ENCODE measurements at regions not wholly inside any gene's neighbourhood (a gene's known extent, or its start where the extent isn't known, plus 50 kb on each side); places are given as distances from the start of the nearest gene placed in this dataset.

- no peaks in the 10 kb centered on the region for H3K36me3 Mint-ChIP-seq (ENCODE audit: low read depth)
- intact Hi-C loops (cut with micrococcal nuclease): no loop called here
These were observed 441.0 kb upstream of the HS3ST5 start for GRCh38 chr6:114783783-114784182.

GRCh38 chr6:114783083-114783482, 440.3 kb upstream of the HS3ST5 start:
- Mint-ChIP-seq H3K4me3 (ENCODE audit: low read depth) (no peak overlapping the region), H3K27me3 (ENCODE audit: low read depth) (no peaks in the 10 kb centered on the region), H3K27ac (no peak overlapping the region), H3K4me1 (ENCODE audit: low read depth) (no peaks in the 10 kb centered on the region), H3K9me3 (peaks cover 11% of the 10 kb centered on the region), H3K36me3 (ENCODE audit: low read depth) (no peaks in the 10 kb centered on the region)
- DNase-seq (ENCODE audit: low spot score): no peak
- intact Hi-C loops (cut with micrococcal nuclease): no loop called here

More at GRCh38 chr6:114783783-114784182, 441.0 kb upstream of the HS3ST5 start:
- Mint-ChIP-seq H3K9me3 (peaks cover 11% of the 10 kb centered on the region), H3K4me3 (ENCODE audit: low read depth) (no peak overlapping the region), H3K27ac (no peak overlapping the region), H3K4me1 (ENCODE audit: low read depth) (no peaks in the 10 kb centered on the region), H3K27me3 (ENCODE audit: low read depth) (no peaks in the 10 kb centered on the region)
- DNase-seq (ENCODE audit: low spot score): no peak

DNA sequence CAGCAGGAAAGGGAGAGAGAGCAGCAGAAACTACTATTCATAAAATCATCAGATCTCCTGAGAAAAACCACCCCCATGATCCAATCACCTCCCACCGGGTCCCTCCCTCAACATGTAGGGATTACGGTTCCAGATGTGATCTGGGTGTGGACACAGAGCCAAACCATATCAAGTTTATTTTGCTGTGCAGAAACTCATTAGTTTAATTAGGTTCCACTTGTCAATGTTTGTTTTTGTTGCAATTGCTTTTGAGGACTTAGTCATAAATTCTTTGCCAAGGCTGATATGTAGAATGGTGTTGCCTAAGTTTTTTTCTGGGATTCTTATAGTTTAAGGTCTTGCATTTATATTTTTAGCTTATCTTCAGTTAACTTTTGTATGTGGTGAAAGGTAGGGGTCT, 422.0 kb upstream of the HS3ST5 start:
- DNase-seq (ENCODE audit: low spot score): no peak
- Mint-ChIP-seq H3K9me3 (peaks cover 9% of the 10 kb centered on the region), H3K4me3 (ENCODE audit: low read depth) (no peak overlapping the region), H3K4me1 (ENCODE audit: low read depth) (no peaks in the 10 kb centered on the region), H3K27me3 (ENCODE audit: low read depth) (no peaks in the 10 kb centered on the region), H3K36me3 (ENCODE audit: low read depth) (no peaks in the 10 kb centered on the region), H3K27ac (no peak overlapping the region)
- intact Hi-C loops (cut with micrococcal nuclease): no loop called here

DNA sequence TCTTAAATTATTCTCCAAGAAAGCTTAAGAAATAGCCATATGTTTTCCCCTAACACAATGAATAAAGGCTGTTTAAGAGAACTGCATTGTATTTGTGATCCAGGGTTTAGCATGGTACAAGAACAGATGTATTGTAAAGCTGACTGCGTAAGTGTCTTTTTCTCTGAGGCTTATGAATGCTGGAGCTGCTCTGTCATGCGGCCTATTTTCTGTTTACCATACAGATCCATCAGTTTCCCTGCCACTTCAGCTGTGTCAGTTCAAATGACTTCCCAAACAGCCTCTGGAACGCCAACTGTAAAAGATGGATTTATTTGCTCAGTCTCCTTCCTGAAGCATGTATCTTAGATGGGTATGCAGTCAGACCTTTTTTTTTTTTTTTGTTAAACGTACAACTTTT, 419.3 kb upstream of the HS3ST5 start:
- no peak overlapping the region for H3K27ac Mint-ChIP-seq
- no peaks in the 10 kb centered on the region for H3K36me3 Mint-ChIP-seq (ENCODE audit: low read depth)
- DNase-seq (ENCODE audit: low spot score): no peak
- no peaks in the 10 kb centered on the region for H3K4me1 Mint-ChIP-seq (ENCODE audit: low read depth)
- H3K27me3 Mint-ChIP-seq (ENCODE audit: low read depth): no peaks in the 10 kb centered on the region
- intact Hi-C loops (cut with micrococcal nuclease): no loop called here
- no peak overlapping the region for H3K4me3 Mint-ChIP-seq (ENCODE audit: low read depth)
- H3K9me3 Mint-ChIP-seq: peaks cover 9% of the 10 kb centered on the region

DNA sequence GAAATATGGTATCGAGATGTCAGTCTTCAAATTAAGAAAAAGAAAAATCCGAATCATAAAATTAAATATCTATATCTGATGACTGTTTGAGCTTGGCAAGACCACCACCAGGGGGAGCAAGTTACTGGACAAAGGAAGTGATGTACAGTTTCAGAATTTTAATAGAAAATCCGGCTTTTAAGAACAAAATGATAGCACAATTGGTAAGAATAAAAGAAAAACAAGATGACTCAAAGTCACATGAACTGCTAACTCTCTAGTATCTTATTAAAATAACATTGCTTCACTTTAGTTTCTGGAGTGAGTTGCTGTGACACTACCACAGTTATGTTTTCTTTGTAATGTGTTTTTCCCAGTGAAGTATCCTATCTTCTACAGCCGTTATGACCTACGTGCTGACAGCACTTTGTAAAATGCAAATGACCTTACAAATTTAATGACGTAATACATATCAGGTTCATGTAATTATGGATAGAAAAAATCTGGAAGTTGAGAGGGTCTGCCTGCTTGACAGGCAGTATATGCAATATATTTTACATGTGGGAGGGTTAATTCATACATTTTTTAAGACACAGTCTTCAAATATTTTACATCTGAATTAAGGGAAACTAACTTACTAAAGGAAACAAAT, 405.3 kb upstream of the HS3ST5 start:
- no peaks in the 10 kb centered on the region for H3K27me3 Mint-ChIP-seq (ENCODE audit: low read depth)
- no peak overlapping the region for H3K27ac Mint-ChIP-seq
- intact Hi-C loops (cut with micrococcal nuclease): no loop called here
- H3K4me1 Mint-ChIP-seq (ENCODE audit: low read depth): no peaks in the 10 kb centered on the region
- no peak overlapping the region for H3K4me3 Mint-ChIP-seq (ENCODE audit: low read depth)
- no peaks in the 10 kb centered on the region for H3K36me3 Mint-ChIP-seq (ENCODE audit: low read depth)
- DNase-seq (ENCODE audit: low spot score): no peak
- H3K9me3 Mint-ChIP-seq: no peaks in the 10 kb centered on the region

- Mint-ChIP-seq H3K4me3 (ENCODE audit: low read depth) (no peak overlapping the region), H3K27me3 (ENCODE audit: low read depth) (no peaks in the 10 kb centered on the region), H3K36me3 (ENCODE audit: low read depth) (no peaks in the 10 kb centered on the region), H3K9me3 (no peaks in the 10 kb centered on the region), H3K27ac (no peak overlapping the region), H3K4me1 (ENCODE audit: low read depth) (no peaks in the 10 kb centered on the region)
- DNase-seq (ENCODE audit: low spot score): no peak
- intact Hi-C loops (cut with micrococcal nuclease): no loop called here
These were observed 397.7 kb upstream of the HS3ST5 start for GRCh38 chr6:114740547-114740946.

GRCh38 chr6:114739656-114740055, 396.8 kb upstream of the HS3ST5 start:
- Mint-ChIP-seq H3K4me1 (ENCODE audit: low read depth) (no peaks in the 10 kb centered on the region), H3K4me3 (ENCODE audit: low read depth) (no peak overlapping the region), H3K9me3 (no peaks in the 10 kb centered on the region), H3K27ac (no peak overlapping the region), H3K36me3 (ENCODE audit: low read depth) (no peaks in the 10 kb centered on the region), H3K27me3 (ENCODE audit: low read depth) (no peaks in the 10 kb centered on the region)
- no peak for DNase-seq (ENCODE audit: low spot score)
- intact Hi-C loops (cut with micrococcal nuclease): no loop called here

- no peaks in the 10 kb centered on the region for H3K27me3 Mint-ChIP-seq (ENCODE audit: low read depth)
- H3K9me3 Mint-ChIP-seq: no peaks in the 10 kb centered on the region
- H3K4me3 Mint-ChIP-seq (ENCODE audit: low read depth): no peak overlapping the region
- H3K27ac Mint-ChIP-seq: no peak overlapping the region
- DNase-seq (ENCODE audit: low spot score): no peak
- H3K36me3 Mint-ChIP-seq (ENCODE audit: low read depth): no peaks in the 10 kb centered on the region
- no peaks in the 10 kb centered on the region for H3K4me1 Mint-ChIP-seq (ENCODE audit: low read depth)
- intact Hi-C loops (cut with micrococcal nuclease): no loop called here
These were observed 392.4 kb upstream of the HS3ST5 start for GRCh38 chr6:114735025-114735735.

GRCh38 chr6:114733596-114733995, 390.8 kb upstream of the HS3ST5 start:
- H3K27me3 Mint-ChIP-seq (ENCODE audit: low read depth): no peaks in the 10 kb centered on the region
- no peak overlapping the region for H3K27ac Mint-ChIP-seq
- intact Hi-C loops (cut with micrococcal nuclease): no loop called here
- H3K4me1 Mint-ChIP-seq (ENCODE audit: low read depth): no peaks in the 10 kb centered on the region
- H3K36me3 Mint-ChIP-seq (ENCODE audit: low read depth): no peaks in the 10 kb centered on the region
- H3K9me3 Mint-ChIP-seq: no peaks in the 10 kb centered on the region
- no peak overlapping the region for H3K4me3 Mint-ChIP-seq (ENCODE audit: low read depth)
- DNase-seq (ENCODE audit: low spot score): no peak

DNA sequence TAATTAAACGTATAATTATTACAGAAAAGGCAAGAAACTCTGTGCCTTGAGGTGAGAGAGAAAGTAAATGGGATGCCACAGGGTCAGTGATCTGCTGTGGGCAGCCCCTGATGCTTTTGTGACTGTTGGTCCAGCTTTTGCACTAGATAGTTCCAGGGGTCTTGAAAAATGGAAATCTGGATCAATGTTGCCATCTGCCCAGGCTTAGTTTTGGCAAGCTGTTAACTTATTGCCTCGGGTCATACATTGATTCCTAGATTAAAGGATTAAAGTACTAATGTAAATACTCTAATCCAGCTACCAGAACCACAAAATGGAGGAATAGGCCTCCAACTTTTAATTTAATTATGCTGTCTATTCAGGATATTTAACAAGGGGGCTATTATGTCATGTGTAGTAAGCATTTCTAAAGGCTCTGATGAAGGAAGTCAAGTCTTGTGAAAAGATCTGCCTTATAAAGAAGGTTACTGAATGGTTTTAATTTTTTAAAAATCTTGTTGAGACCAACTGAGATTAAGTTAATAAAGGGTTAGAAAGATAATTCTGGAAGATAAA, 376.0 kb upstream of the HS3ST5 start:
- Mint-ChIP-seq H3K27ac (no peak overlapping the region), H3K9me3 (peaks cover 3% of the 10 kb centered on the region), H3K4me3 (ENCODE audit: low read depth) (no peak overlapping the region), H3K36me3 (ENCODE audit: low read depth) (no peaks in the 10 kb centered on the region), H3K27me3 (ENCODE audit: low read depth) (no peaks in the 10 kb centered on the region), H3K4me1 (ENCODE audit: low read depth) (no peaks in the 10 kb centered on the region)
- no peak for DNase-seq (ENCODE audit: low spot score)
- intact Hi-C loops (cut with micrococcal nuclease): no loop called here

DNA sequence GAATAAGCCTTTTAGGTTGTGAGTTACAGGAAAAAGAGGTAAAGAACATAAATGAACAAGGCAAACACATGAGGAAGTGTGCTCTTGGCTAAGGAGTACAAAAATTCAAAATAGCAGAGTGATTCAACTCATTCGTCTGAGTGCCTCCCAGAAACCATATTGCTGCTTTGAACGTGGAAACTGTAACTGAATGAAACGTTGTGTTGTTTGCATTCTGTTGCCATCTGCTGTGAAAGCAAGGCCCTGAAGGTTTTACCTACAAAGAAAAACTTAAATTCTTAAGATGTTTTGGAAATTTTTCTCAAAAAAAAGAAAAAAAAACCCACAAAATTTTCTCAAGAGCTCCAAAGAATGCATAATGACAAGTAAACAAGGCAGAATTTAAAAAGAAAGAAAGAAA, 375.4 kb upstream of the HS3ST5 start:
- no peaks in the 10 kb centered on the region for H3K27me3 Mint-ChIP-seq (ENCODE audit: low read depth)
- H3K4me3 Mint-ChIP-seq (ENCODE audit: low read depth): no peak overlapping the region
- no peak for DNase-seq (ENCODE audit: low spot score)
- no peaks in the 10 kb centered on the region for H3K4me1 Mint-ChIP-seq (ENCODE audit: low read depth)
- H3K36me3 Mint-ChIP-seq (ENCODE audit: low read depth): no peaks in the 10 kb centered on the region
- no peak overlapping the region for H3K27ac Mint-ChIP-seq
- intact Hi-C loops (cut with micrococcal nuclease): no loop called here
- H3K9me3 Mint-ChIP-seq: peaks cover 3% of the 10 kb centered on the region

DNA sequence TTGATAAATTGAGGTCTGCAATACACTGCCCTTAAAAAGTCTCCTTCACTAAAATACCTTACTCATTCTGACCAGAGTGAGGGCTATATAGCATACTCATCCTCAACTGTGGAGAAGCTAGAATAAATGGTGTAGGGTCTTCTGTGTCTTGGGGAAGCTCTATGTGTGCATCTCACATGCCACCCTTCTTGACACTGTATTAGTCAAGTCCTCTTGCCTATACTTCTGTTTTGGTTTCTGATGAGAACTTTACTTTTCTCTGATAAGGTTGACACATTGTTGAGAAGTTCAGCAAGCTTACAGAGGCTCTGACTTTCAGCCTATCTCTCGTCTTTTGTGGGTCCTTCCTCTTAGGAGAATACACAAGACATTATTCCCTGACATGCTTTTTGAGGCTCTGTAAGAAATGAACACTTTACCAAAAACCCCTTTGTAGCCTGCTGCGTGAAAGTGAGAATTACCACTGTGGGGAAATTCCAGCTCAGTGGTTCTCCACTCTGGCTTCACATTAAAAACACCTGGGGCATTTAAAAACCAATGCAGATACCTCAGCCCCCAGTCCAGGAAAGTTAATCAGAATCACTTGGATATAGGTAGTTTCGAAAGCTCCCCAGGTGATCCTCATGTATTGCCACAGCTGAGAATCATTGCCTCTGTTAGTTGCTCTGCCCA, 372.1 kb upstream of the HS3ST5 start:
- Mint-ChIP-seq H3K4me3 (ENCODE audit: low read depth) (no peak overlapping the region), H3K27ac (no peak overlapping the region), H3K27me3 (ENCODE audit: low read depth) (no peaks in the 10 kb centered on the region), H3K36me3 (ENCODE audit: low read depth) (no peaks in the 10 kb centered on the region), H3K4me1 (ENCODE audit: low read depth) (no peaks in the 10 kb centered on the region), H3K9me3 (peaks cover 3% of the 10 kb centered on the region)
- DNase-seq (ENCODE audit: low spot score): no peak
- intact Hi-C loops (cut with micrococcal nuclease): no loop called here

DNA sequence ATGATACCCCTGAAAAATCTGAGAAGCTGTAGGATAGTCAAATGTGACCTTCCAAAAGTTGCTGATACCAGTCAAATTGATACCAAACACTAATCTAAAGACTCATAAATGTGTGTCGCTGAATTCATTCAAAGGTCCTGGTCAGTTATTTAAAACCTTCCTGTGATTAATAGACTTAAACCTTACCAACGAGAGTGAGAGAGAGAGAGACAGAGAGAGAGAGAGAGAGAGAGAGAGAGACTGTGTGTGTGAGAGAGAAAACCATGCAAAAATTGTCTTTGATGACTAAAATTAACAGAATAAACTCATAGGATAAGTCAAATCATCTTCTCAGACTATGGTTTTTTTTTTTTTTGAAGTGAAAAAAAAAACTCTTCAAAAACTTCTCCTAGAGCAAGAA, 370.9 kb upstream of the HS3ST5 start:
- intact Hi-C loops (cut with micrococcal nuclease): no loop called here
- Mint-ChIP-seq H3K36me3 (ENCODE audit: low read depth) (no peaks in the 10 kb centered on the region), H3K27ac (no peak overlapping the region), H3K4me3 (ENCODE audit: low read depth) (no peak overlapping the region), H3K9me3 (peaks cover 3% of the 10 kb centered on the region), H3K27me3 (ENCODE audit: low read depth) (no peaks in the 10 kb centered on the region), H3K4me1 (ENCODE audit: low read depth) (no peaks in the 10 kb centered on the region)
- DNase-seq (ENCODE audit: low spot score): no peak

Measured in activated T-helper 2 cell treated with anti-CD3 and anti-CD28 coated beads, Interferon-gamma antibody, Interleukin-2, Interleukin-4, amounts not matched to agents 10 μg/mL and 5 μg/mL and 100 μg/mL, durations not matched to agents 14 hours and 24 hours and 36 hours (primary cell).